Chondrocyte (in vitro differentiated cells): ENCODE measurements at regions not wholly inside any gene's neighbourhood (a gene's known extent, or its start where the extent isn't known, plus 50 kb on each side); places are given as distances from the start of the nearest gene placed in this dataset.

Source experiments
- DNase-seq: peaks from one replicate; pipeline ENCODE4 v3.0.0; 2021; ENCODE audit warnings: mixed read lengths, low spot score
- H3K27ac Mint-ChIP-seq: one replicate; pipeline ENCODE4 v1.8.0; 2021; ENCODE audit warnings: mild to moderate bottlenecking, moderate library complexity, mixed read lengths; ENCODE audit not compliant: unreplicated experiment
- H3K27me3 Mint-ChIP-seq: 2 replicates; pipeline ENCODE4 v1.8.0; 2021; ENCODE audit warnings: low read depth, mixed read lengths
- H3K36me3 Mint-ChIP-seq: 2 replicates; pipeline ENCODE4 v1.8.0; 2021; ENCODE audit warnings: low read depth, mixed read lengths
- H3K4me1 Mint-ChIP-seq: 2 replicates; pipeline ENCODE4 v1.8.0; 2021; ENCODE audit warnings: low read depth, mild to moderate bottlenecking, mixed read lengths
- H3K4me3 Mint-ChIP-seq: one replicate; pipeline ENCODE4 v1.8.0; 2021; ENCODE audit warnings: mild to moderate bottlenecking, moderate library complexity, mixed read lengths; ENCODE audit not compliant: unreplicated experiment
- H3K9me3 Mint-ChIP-seq: 2 replicates; pipeline ENCODE4 v1.8.0; 2021; ENCODE audit warnings: low read depth, mixed read lengths
- CTCF ChIP-seq: fragments of 200-600 bp; sonication (generic); IDR thresholded peaks from 2 replicates; pipeline ENCODE4 v1.5.0; 2021; ENCODE audit warnings: antibody characterized with exemption, mild to moderate bottlenecking, moderate library complexity

GRCh38 chr3:101065962-101066361 lies 72.7 kb upstream of the ABI3BP start:
- peaks cover 58% of the 10 kb centered on the region for H3K4me1 Mint-ChIP-seq
- peak overlapping the region; percentile 99 for H3K27ac Mint-ChIP-seq
- no peak for DNase-seq
- H3K36me3 Mint-ChIP-seq, result no peaks in the 10 kb centered on the region
- H3K9me3 Mint-ChIP-seq, result peaks cover 4% of the 10 kb centered on the region
- peak overlapping the region; percentile 43 for H3K4me3 Mint-ChIP-seq
- TF ChIP-seq CTCF, result no peak
- no peaks in the 10 kb centered on the region for H3K27me3 Mint-ChIP-seq

GRCh38 chr3:101063401-101063800 lies 70.2 kb upstream of the ABI3BP start:
- no peak overlapping the region for H3K27ac Mint-ChIP-seq
- H3K4me3 Mint-ChIP-seq, result no peak overlapping the region
- H3K27me3 Mint-ChIP-seq, result no peaks in the 10 kb centered on the region
- peaks cover 19% of the 10 kb centered on the region for H3K36me3 Mint-ChIP-seq
- H3K4me1 Mint-ChIP-seq, result peaks cover 40% of the 10 kb centered on the region
- TF ChIP-seq CTCF, result no peak
- no peak for DNase-seq
- peaks cover 27% of the 10 kb centered on the region for H3K9me3 Mint-ChIP-seq

DNA sequence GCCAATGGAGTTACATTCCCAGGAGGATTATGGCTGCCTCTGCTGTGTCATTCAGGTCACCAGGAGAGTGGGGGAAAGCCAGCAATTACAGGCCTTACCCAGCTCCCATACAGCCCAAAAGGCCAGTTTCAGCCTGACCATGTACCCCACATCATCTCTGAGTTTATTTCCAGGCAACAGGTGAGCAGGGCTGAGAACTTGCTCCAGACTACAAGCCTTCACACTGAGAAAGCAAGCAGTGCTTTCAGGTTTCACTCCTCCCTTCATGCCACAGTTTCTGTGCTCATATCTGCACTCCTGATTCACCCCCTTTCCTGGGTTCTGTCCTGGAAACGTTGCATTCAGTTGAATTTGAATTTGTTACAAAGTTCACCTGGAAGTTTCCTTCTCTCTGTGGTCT lies 68.1 kb upstream of the ABI3BP start:
- peaks cover 26% of the 10 kb centered on the region for H3K36me3 Mint-ChIP-seq
- no peak for DNase-seq
- H3K9me3 Mint-ChIP-seq, result peaks cover 48% of the 10 kb centered on the region
- no peaks in the 10 kb centered on the region for H3K27me3 Mint-ChIP-seq
- no peak overlapping the region for H3K27ac Mint-ChIP-seq
- TF ChIP-seq CTCF, result no peak
- peaks cover 25% of the 10 kb centered on the region for H3K4me1 Mint-ChIP-seq
- no peak overlapping the region for H3K4me3 Mint-ChIP-seq

- no peak overlapping the region for H3K4me3 Mint-ChIP-seq
- no peaks in the 10 kb centered on the region for H3K27me3 Mint-ChIP-seq
- H3K9me3 Mint-ChIP-seq, result peaks cover 4% of the 10 kb centered on the region
- peaks cover 6% of the 10 kb centered on the region for H3K4me1 Mint-ChIP-seq
- H3K27ac Mint-ChIP-seq, result no peak overlapping the region
- no peaks in the 10 kb centered on the region for H3K36me3 Mint-ChIP-seq
- no peak for DNase-seq
- TF ChIP-seq CTCF, result no peak
Observed at GRCh38 chr3:101050866-101051265, 57.6 kb upstream of the ABI3BP start.

- no peak for DNase-seq
- H3K4me3 Mint-ChIP-seq, result no peak overlapping the region
- H3K27me3 Mint-ChIP-seq, result no peaks in the 10 kb centered on the region
- TF ChIP-seq CTCF, result no peak
- no peak overlapping the region for H3K27ac Mint-ChIP-seq
- peaks cover 4% of the 10 kb centered on the region for H3K9me3 Mint-ChIP-seq
- H3K36me3 Mint-ChIP-seq, result no peaks in the 10 kb centered on the region
- peaks cover 6% of the 10 kb centered on the region for H3K4me1 Mint-ChIP-seq
Observed at GRCh38 chr3:101050046-101050445, 56.8 kb upstream of the ABI3BP start.
